ENCODE measurements at regions not wholly inside any gene's neighbourhood (a gene's known extent, or its start where the extent isn't known, plus 50 kb on each side); places are given as distances from the start of the nearest gene placed in this dataset.
"Not testable (repeated sequence)": the region's sequence is repeated elsewhere in the genome, so short reads cannot be mapped to it uniquely, and the experiment has no call there.

DNA sequence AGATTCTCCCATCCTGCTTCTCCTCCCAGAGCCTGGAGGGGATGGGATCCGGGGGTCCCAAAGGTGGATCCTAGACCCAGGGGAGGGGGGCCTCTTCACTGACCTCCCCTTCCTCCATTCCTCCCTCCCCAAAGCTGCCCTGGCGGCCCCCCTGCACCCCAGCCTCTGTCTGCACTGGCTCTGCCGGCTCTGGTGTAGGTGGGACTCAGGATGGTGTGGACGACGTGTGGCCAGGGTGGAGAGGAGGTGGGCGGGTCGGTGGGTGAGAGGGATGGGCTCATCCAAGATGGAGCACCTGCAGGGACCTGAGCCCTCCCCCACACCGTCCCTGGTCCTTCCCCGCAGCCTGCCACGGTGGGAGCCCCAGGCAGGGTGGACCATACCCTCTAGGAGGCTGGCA, 355.6 kb downstream of the TMEM121 start:
- DNase-seq: not testable (repeated sequence)

DNA sequence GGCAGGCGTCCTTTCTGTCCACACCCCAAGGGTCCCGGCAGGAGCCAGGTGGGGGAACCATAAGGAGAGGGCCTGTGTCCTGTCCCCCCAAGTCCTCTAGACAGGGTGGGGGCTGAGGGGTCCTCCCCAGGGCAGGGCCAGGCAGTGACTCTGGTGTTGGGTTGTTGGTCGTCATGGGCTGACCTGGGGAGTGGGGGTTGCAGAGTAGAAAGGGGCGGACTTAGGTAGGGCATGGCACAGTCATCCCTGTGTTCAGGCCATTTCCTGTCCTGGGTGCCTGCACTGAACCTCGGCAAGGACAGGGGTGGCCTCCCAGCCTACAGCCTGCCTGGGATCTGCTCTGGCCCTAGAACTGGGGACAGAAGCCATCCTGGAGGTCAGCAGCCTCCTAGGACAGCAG, 356.2 kb downstream of the TMEM121 start:
- DNase-seq: no peak

DNA sequence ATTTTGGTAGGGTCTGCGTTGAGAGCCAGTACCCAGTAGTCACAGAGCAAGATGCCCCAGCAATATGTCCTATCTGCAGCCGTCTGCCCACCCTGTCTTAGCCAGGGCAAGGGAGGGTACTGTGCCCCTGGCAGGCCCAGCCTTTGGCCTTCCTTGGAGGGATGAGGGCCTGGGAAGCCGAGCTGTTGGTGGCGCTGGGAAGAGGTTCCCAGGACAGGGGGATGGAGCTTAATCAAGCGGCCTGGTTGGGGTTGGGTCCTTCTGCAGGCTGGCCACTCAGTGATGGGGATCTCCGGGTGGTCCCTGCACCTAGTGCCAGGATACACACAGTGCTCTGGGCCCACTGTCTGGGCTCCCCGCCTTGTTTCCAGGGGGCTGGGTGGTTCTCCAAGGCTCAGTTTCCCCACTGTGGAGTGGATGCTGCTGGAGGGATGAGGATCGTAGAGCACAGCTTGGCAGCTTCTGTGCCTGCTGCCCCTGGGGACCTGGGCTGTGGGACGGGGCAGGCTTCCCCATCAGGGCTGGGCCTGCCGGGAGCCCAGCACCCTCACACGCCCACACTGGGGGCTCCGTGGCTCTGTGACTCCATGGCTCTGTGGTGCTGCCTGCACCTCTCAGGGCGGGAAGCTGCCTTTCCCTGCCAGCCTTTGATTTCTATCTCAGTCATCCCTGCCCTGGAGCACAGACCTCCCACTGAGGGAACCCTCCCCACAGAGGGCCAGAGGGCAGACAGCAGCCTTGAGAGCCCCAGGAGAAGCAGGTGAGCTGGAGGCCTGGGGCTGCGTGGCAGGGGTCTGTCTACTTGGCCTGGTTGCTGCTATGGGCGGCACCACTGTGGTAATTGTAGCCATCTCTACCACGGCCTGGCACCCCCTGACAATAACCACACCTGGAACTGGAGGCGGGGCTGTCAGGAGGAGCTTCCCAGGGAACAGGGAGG, 357.0 kb downstream of the TMEM121 start:
- DNase-seq: no peak

DNA sequence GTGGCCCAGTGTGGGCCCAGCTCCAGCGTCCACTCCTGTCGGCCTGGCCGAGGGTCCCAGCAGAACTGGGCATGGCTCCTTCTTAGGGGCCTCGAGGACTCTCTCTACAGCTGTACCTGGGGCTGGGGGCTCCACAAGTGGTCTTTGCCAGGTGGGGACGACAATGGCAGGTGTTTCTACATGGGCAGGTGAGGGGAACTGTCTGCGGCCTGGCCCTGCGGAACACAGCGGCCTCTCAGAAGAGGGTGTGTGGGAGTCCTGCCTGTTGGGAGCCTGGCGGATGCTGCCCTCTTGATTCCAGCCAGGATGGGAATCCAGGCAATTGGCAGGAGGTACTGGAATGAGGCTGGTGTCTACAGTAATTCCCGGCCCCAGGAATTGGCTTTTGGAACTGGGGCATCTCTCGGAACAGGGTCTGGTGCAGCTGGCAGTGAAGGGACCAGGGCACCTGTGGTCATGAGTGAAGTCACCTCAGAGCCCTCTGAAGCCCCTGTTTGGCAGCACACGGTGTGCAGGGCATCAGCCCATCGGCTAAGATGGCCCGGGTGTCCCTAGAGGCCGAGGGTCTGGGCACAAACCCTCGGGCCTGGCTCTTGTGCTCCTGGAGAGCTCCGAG, 357.9 kb downstream of the TMEM121 start:
- DNase-seq: not testable (repeated sequence)

DNA sequence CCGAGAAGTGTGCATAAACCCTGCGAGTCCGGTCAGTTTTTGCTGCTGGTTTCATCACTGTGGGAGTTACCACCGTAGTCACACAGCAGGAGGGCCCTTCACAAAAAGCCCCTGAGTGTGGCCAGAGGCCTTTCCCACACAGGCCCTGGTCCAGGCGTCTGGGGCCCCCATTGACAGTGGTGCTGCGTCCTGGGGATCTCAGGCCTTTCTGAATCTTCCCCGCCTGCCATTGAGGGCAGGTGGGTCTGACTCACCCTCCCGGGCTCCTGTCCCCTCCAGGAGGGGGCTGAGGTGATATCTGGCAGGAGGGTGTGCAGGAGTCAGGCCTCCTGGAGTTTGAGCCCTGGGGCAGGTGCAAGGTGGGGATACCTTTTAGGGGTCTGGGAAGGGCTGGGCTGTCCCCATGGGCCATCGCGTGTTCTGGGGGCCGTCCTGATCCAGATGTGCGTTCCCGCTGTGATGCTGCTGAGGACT, 358.5 kb downstream of the TMEM121 start:
- DNase-seq: no peak

DNA sequence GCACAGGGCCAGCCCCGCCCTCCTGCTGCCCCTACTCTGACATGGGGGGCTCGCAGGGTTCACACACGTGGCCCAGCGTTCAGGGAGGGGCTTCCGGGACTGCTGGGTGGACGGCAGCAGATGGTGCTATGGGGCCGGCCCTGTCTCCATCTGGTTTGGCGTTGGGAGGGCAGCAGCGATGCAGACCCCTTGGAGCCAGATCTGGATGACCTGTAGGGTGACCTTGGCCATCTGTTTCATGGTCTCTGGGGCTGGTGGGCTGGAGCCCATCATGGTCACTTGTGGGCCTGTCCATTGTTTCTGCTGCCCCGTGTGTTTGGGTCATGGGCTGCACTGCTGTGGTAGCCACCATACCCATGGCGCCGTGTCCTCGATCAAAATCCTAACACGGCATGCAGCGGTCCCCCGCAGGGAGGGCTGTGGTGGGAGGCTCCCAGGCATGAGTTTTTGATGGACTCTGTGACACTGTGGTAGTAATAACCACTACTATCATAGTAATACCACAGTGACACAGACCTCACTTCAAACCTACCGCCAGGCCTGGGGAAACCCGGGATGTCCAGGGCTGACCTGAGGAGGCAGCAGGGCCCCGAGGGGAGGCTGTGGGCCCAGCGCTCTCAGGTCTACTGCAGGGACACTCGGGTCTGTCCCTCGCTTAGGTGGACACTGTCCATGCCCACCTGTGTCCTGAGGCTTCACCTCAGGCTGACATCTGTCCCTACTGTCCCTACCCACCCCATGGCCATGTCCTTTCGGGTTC, 359.4 kb downstream of the TMEM121 start:
- no peak for DNase-seq

DNA sequence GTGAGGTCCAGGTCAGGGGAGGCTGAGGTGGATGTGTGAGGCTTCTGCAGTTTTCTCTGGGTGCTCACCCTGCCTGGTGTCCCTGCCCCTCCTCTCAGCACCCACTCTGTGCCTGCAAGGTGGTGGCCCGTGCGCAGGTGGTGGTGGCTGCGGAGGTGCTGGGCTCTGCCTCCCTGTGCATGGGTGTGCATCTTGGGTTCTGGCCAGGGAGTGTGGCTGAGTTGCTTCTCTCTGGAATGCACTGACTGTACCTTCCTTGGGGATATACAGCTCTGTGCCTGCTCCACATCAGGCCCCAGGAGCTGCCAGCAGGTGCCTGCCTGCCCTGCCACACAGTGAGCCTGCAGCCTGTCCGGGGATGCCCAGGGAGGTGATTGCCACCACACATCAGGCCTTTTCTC, 360.4 kb downstream of the TMEM121 start:
- not testable (repeated sequence) for DNase-seq

DNA sequence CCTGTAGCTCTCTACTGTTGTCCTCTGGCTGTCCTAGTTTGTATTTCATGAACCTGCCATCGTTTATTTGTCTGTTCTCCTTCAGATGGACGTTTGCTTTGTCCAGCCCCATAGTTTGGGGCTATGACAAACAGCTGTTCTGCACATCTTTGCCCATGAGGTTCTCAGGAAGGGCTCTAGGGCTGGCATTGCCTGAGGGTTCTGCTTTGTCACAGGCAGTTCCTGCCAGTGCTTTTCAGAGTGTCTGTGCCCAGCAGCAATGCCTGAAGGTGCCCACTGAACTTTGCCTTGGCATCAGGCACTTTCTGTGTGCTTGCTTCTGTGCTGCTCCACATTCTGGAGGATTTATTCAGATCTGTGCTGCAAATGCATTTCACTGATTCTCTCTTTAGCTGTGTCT, 361.3 kb downstream of the TMEM121 start:
- no peak for DNase-seq

DNA sequence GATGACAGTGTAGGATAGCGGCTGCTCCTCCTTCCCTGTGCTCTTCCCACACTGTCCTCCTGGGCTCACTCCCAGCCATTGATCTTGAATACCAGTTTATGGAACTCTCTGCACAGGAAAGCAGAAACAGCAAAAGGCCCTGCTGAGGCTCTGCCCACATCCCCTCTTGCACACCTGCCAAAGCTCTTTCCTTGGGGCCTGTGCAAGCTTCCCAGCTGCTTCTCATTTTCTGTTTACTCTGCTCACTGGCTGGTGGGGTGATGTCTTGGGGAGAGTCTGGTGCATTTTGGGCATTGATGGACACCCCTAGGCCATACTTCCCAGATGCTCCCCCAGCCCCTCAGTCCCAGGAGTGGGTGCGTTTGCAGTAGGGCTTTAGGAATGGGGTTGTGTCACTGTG, 361.8 kb downstream of the TMEM121 start:
- DNase-seq: peak; percentile 22

DNA sequence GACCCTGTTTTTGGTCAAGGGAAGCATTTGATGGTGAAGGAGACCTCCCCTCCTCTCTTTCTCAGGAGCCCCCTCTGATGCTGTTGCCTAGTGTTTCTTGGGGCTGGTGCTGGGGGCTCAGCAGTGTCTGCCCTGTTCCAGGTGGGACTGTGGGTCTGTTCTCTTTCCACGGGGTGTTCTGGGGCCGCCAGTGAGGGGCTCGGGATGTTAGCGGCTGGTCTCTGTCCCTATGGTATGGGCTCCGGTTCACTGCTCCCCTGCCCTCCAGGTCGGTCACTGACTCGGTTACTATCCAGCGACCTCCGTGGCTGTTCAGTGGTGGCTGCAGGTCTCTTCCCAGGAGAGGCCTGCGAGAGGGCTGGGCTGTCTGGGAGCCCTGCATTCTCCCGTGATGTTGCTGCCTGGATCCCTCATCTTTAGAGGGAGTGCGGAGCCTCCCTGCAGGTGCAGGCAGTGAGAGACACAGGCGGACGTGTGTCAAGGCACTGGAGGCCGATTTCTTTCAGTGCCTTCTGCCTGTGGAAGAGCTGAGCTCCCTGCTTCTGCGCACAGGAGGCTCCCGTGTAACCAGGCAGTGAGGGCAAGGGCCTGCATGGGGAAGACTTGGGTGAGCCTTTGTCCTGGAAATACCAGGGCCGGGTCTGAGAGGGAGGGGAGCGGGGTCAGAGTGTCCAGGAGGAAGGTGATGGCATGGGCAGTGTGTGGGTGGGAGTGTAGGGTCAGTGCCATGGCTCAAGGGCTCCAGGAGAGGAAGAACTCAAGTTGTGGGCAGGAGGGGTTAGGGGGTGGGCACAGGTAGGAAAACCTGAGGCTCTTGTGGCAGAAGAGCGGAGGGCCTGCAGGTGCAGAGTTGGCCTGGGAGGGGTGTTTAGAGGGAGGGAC, 362.6 kb downstream of the TMEM121 start:
- no peak for DNase-seq

DNA sequence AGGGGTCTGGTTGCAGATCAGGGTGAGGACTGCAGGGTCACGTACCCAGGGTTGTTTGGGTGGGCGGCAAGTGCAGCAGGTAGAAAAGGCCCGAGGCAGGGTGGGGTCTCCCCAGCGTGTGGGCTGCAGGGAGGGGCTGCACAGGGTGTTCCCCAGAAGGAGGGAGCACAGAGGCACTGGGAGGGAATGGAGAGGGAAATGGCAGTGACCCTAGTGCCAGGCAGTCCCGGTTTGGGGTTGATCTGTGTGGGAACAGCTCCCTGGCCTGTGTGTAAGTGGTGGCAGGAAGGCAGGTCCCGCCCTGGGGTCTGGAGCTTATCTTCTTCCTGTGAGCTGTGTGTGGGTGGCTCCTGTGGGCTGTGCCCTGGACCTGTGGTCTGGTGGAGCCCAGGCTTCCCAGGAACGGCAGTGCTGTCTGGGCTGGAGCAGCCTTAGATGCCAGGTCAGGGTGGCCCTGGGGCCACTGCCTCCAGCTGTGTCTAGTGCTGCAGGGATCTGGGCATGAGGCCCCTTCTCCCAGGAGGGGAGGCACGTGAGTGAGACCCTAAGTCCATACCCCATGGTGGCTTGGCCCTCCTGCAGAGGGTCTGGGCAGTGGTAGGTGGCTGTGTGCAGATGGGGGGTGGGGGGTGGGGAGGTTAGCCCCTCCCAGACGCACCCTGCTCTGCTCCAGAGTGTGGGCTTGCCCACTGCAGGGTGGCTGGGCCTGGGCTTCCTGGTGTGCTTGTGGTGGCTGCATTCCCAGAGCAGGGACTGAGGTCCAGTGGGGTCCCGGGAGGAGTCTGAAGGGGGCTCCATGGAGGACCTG, 363.5 kb downstream of the TMEM121 start:
- peak; percentile 39 for DNase-seq

DNA sequence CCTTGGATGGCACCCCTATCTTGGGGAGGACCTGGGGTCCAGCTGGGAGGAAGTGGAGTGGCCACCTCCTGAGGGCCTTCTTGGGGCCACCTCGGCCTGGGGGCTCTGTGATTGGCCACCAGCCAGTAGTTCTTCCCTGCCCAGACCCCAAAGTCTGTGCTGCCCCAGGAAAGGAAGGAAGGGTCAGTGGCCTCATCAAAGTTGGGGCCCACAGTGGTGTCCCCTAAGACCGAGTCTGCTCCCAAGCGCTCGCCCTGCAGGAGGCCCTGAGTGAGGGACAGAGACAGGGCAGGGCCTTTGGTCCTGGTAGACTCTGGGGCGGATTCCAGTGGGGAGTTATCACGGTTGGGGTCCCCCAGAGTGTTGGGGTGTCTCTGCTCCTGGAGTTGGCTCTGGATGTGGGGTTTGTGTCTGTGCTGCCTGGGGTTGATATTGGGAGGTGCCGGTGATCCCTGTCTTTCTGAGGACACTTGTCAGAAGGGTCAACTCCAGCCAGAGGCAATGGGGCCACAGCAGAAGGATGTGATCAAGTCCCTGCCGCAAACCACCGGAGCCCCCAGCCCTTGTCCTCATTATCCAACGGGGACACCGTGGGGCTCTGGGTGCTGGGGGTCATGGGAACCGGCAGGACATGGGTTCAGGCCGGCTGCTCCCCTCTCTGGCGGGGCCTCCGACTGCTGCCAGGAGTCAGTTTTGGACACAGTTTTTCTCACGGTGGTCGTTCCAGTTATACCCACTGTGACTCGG, 364.3 kb downstream of the TMEM121 start:
- no peak for DNase-seq

DNA sequence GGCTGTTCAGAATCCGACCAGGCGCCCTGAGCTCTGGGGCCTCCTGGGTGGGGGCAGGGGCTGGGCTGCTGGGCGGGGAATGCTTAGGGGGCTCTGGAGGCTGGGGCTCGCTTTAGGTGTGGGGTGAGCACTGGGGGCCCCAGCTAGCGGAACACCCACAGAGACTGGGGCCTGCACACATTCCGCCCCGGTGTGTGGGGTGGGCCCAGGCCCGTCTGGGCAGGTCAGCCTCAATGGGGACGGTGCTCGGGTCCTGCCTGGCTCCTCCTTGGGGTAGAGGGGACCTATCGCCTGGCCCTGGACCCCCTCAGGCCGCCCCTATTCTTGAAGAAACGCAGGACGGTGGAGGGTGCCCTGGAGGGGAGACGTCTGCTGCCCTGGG, 364.8 kb downstream of the TMEM121 start:
- DNase-seq: no peak

DNA sequence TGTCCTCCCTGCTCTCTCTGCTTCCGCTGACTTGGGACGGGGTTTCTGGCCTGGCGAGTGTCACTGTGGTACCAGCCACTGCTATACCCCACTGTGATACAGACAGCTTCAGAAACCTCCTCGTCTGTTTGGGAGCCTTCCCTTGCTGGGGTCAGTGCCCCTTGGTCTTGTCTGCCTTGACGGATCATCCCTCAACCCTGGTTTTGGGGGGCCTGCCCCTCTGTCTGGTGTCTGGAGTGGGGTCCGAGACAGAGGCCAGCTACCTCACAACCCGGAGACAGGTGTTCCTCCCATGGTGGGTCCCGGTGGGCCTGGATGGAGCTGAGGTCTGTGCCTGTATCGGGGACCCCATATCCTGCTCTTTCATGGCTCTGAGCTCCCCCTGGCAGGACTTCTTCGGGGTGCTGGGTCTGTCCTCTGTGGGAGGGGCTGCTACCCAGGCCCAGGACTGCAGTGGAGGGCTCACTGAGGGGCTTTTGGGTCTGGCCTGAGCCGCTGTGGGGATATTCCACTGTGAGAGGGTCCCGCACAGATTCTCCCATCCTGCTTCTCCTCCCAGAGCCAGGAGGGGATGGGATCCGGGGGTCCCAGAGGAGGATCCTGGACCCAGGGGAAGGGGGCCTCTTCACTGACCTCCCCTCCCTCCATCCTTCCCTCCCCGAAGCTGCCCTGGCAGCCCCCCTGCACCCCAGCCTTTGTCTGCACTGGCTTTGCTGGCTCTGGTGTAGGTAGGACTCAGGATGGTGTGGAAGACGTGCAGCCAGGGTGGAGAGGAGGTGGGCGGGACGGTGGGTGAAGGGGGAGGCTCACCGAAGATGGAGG, 365.5 kb downstream of the TMEM121 start:
- no peak for DNase-seq

DNA sequence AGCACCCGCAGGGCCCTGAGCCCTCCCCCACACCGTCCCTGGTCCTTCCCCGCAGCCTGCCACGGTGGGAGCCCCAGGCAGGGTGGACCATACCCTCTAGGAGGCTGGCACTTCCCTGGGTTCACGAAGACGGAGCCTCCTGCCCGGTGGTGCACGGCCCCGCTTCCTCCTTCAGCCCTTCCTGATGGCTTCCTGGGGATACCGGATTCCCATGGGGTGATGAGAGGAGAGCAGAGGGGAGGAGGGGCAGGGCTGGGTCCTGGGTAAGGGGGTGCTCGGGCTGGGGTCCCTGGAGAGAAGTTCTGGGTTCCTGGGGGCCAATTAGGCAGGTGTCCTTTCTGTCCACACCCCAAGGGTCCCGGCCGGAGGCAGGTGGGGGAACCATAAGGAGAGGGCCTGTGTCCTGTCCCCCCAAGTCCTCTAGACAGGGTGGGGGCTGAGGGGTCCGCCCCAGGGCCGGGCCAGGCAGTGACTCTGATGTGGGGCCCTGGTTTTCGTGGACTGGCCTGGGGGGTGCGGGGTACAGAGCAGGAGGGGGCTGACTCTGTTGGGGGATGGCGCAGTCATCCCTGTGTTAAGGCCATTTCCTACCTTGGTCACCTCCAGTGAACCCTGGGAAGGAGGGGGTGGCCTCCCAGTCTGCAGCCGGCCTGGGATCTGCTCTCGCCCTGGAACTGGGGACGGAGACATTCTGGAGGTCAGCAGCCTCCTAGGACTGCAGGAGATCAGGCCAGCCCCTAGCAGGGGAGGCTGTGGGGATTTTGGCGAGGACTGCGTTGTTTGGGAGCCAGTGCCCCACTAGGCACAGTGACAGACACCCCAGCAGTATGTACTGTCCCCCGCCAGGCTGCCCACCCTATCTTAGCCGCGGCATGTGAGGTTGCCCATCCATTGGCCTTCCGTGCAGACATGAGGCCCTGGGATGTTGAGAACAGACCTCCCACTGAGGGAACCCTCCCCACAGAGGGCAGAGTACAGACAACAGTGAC, 366.4 kb downstream of the TMEM121 start:
- not testable (repeated sequence) for DNase-seq

DNA sequence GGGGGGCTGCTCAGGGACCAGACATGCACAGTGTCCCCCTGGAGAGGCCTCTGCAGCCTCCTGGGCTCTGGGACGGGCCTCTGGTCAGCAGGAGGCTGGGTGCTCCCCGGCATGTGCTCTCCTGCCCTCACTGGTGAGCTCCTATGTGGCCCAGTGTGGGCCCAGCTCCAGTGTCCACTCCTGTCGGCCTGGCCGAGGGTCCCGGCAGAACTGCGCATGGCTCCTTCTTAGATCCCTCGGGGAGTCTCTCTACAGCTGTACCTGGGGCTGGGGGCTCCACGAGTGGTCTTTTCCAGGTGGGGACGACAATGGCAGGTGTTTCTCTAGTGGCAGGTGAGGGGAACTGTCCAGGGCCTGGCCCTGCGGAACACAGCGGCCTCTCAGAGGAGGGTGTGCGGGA, 367.3 kb downstream of the TMEM121 start:
- not testable (repeated sequence) for DNase-seq

DNA sequence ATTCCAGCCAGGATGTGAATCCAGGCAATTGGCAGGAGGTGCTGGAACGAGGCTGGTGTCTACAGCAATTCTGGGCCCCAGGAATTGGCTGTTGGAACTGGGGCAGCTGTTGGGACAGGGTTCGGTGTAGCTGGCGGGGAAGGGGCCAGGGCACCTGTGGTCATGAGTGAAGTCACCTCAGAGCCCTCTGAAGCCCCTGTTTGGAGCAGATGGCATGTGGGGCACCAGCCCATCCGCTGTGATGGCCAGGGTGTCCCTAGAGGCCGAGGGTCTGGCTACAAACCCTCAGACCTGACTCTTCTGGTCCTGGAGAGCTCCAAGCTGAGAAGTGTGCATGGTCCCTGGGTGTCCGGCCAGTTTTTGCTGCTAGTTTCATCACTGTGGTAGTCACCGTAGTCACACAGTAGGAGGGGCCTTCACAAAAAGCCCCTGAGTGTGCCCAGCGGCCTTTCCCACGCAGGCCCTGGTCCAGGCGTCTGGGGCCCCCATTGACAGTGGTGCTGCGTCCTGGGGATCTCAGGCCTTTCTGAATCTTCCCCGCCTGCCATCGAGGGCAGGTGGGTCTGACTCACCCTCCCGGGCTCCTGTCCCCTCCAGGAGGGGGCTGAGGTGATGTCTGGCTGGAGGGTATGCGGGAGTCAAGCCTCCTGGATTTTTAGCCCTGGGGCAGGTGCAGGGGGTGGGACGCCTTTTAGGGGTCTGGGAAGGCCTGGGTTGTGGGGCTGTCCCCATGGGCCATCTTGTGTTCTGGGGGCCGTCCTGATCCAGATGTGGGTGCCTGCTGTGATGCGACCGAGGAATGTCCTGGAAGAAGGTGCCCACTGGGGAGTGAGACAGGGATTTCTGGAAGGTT, 368.0 kb downstream of the TMEM121 start:
- no peak for DNase-seq

Data from GF-D8 (cell line).